DND-41 (cell line): ENCODE measurements at regions not wholly inside any gene's neighbourhood (a gene's known extent, or its start where the extent isn't known, plus 50 kb on each side); places are given as distances from the start of the nearest gene placed in this dataset.

Experiments
- CTCF ChIP-seq: IDR thresholded peaks from 2 replicates; pipeline ENCODE4 v1.5.1; 2012; ENCODE audit warnings: borderline replicate concordance, low read length, moderate library complexity, mild to moderate bottlenecking; ENCODE audit not compliant: poor library complexity, severe bottlenecking; ENCODE audit errors: extremely low read depth
- EZH2 ChIP-seq: IDR thresholded peaks from 3 replicates; pipeline ENCODE4 v1.6.1; 2012; ENCODE audit warnings: borderline replicate concordance, low read depth, mild to moderate bottlenecking, moderate library complexity, low read length, inconsistent platforms; ENCODE audit not compliant: severe bottlenecking

- TF ChIP-seq EZH2 (no peak), CTCF (no peak)
These were observed 768.5 kb upstream of the GJE1 start for GRCh38 chr6:141364232-141364631.
